ENCODE measurements at regions not wholly inside any gene's neighbourhood (a gene's known extent, or its start where the extent isn't known, plus 50 kb on each side); places are given as distances from the start of the nearest gene placed in this dataset.

- TF ChIP-seq CTCF (IDR thresholded peaks at IDR 0.05) (no peak), POLR2AphosphoS5 (IDR thresholded peaks at IDR 0.05) (no peak), POLR2A (IDR thresholded peaks at IDR 0.05) (no peak), EP300 (IDR thresholded peaks at IDR 0.05) (no peak)
Observed at GRCh38 chr7:85489498-85489897, 302.6 kb upstream of the SEMA3D start.
